SK-N-SH treated with all-trans-retinoic acid at 6 μM for 48 hours (cell line): ENCODE measurements at regions not wholly inside any gene's neighbourhood (a gene's known extent, or its start where the extent isn't known, plus 50 kb on each side); places are given as distances from the start of the nearest gene placed in this dataset.

Experiments used
- ATAC-seq: fragments of 200-7000 bp; cut with Tn5 transposase; 3 replicates; pipeline ENCODE4 v1.9.1; 2020; ENCODE audit warnings: mild to moderate bottlenecking, moderate library complexity
- ARNTL ChIP-seq: fragments of 450-650 bp; formaldehyde crosslinking; IDR thresholded peaks from 2 replicates; pipeline ENCODE4 v1.5.0; 2020; ENCODE audit warnings: low read depth, mild to moderate bottlenecking, moderate library complexity, borderline replicate concordance
- BACH2 ChIP-seq: fragments of 250-450 bp; sonication (Bioruptor Pico); IDR thresholded peaks from 2 replicates; pipeline ENCODE4 v1.9.0; 2021; ENCODE audit warnings: mild to moderate bottlenecking, borderline replicate concordance
- CSDC2 ChIP-seq: fragments of 250-450 bp; sonication (Bioruptor Pico); IDR thresholded peaks from 2 replicates; pipeline ENCODE4 v1.5.0; 2020; ENCODE audit warnings: mild to moderate bottlenecking, moderate library complexity
- CSRNP3 ChIP-seq: fragments of 250-450 bp; sonication (Bioruptor Pico); IDR thresholded peaks from 2 replicates; pipeline ENCODE4 v1.5.1; 2021; ENCODE audit warnings: mild to moderate bottlenecking, moderate library complexity
- ESRRG ChIP-seq: fragments of 250-450 bp; sonication (Bioruptor Pico); IDR thresholded peaks from 2 replicates; pipeline ENCODE4 v1.6.1; 2021; ENCODE audit warnings: mild to moderate bottlenecking
- OSR1 ChIP-seq: fragments of 250-450 bp; sonication (Bioruptor Pico); IDR thresholded peaks from 2 replicates; pipeline ENCODE4 v1.8.0; 2022; ENCODE audit warnings: moderate library complexity, mild to moderate bottlenecking, inconsistent platforms
- PPARA ChIP-seq: fragments of 250-450 bp; sonication (Bioruptor Pico); IDR thresholded peaks from 2 replicates; pipeline ENCODE4 v1.5.0; 2020; ENCODE audit warnings: mild to moderate bottlenecking, borderline replicate concordance
- RARB ChIP-seq: fragments of 250-450 bp; sonication (Bioruptor Pico); IDR thresholded peaks from 2 replicates; pipeline ENCODE4 v1.8.0; 2021; ENCODE audit warnings: mild to moderate bottlenecking, moderate library complexity
- SNAI2 ChIP-seq: fragments of 250-450 bp; sonication (Bioruptor Pico); IDR thresholded peaks from 2 replicates; pipeline ENCODE4 v1.5.0; 2020; ENCODE audit warnings: mild to moderate bottlenecking, moderate library complexity
- TCF4 ChIP-seq: fragments of 250-450 bp; sonication (Bioruptor Pico); IDR thresholded peaks from 2 replicates; pipeline ENCODE4 v1.8.0; 2021; ENCODE audit warnings: mild to moderate bottlenecking, moderate library complexity, borderline replicate concordance
- TOX ChIP-seq: fragments of 250-450 bp; sonication (Bioruptor Pico); IDR thresholded peaks from 2 replicates; pipeline ENCODE4 v1.8.0; 2021; ENCODE audit warnings: mild to moderate bottlenecking, moderate library complexity, borderline replicate concordance
- TSHZ2 ChIP-seq: fragments of 250-450 bp; sonication (Bioruptor Pico); IDR thresholded peaks from 2 replicates; pipeline ENCODE4 v1.5.0; 2020; ENCODE audit warnings: mild to moderate bottlenecking, moderate library complexity
- ZC3H10 ChIP-seq: fragments of 250-450 bp; sonication (Bioruptor Pico); IDR thresholded peaks from 2 replicates; pipeline ENCODE4 v1.5.1; 2021; ENCODE audit warnings: mild to moderate bottlenecking, moderate library complexity
- ZFP30 ChIP-seq: fragments of 450-650 bp; formaldehyde crosslinking; IDR thresholded peaks from 2 replicates; pipeline ENCODE4 v1.5.0; 2022; ENCODE audit warnings: mild to moderate bottlenecking, moderate library complexity
- ZNF565 ChIP-seq: fragments of 450-650 bp; formaldehyde crosslinking; conservative IDR thresholded peaks from 2 replicates; pipeline ENCODE4 v1.5.0; 2020; ENCODE audit warnings: low read depth, mild to moderate bottlenecking, moderate library complexity
- ZNF8 ChIP-seq: fragments of 450-650 bp; formaldehyde crosslinking; IDR thresholded peaks from 2 replicates; pipeline ENCODE4 v1.5.0; 2020; ENCODE audit warnings: mild to moderate bottlenecking, moderate library complexity
- TF ChIP-seq, protein P1 (sequence below): fragments of 250-450 bp; sonication (Bioruptor Pico); IDR thresholded peaks from 2 replicates; pipeline ENCODE4 v1.5.1; 2020; ENCODE audit warnings: low read depth, mild to moderate bottlenecking, moderate library complexity
- TF ChIP-seq, protein P2 (sequence below): fragments of 250-450 bp; sonication (Bioruptor Pico); IDR thresholded peaks from 2 replicates; pipeline ENCODE4 v1.8.0; 2021; ENCODE audit warnings: low read depth, mild to moderate bottlenecking, moderate library complexity, borderline replicate concordance
- TF ChIP-seq, protein P3 (sequence below): fragments of 250-450 bp; sonication (Bioruptor Pico); IDR thresholded peaks from 2 replicates; pipeline ENCODE4 v1.8.0; 2020; ENCODE audit warnings: mild to moderate bottlenecking, moderate library complexity, borderline replicate concordance

- no peak for ATAC-seq
- TF ChIP-seq OSR1 (CRISPR knock-in tag) = no peak
- TF ChIP-seq RARB (CRISPR knock-in tag) = no peak
- TF ChIP-seq TOX (CRISPR knock-in tag) = no peak
- TF ChIP-seq ZC3H10 (CRISPR knock-in tag) = no peak
These were observed 141.7 kb downstream of the GPAT3 start for GRCh38 chr4:83677656-83678055.

DNA sequence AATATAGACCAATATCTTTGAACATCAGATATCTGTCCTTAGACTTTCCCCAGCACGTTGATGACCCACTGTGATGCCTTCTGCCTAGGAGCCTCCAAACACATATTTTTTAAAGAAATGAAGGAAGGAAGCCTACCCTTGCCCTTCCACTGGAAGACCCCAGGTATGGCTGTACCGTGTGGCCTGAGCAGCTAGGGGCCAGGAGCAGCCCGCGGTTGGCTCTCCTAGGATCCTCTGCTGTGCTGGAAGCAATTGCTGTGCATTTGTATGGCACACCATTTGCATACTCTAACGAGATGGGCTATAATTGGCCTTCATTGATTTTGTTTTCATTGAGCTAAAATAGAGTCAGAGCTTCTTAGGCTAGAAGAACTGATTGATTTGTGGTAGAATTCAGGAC lies 128.8 kb downstream of the GPAT3 start:
- ATAC-seq = no peak

GRCh38 chr4:83664071-83664470 lies 128.2 kb downstream of the GPAT3 start:
- TF ChIP-seq CSDC2 (CRISPR knock-in tag) (no peak), SNAI2 (CRISPR knock-in tag) (no peak), BACH2 (CRISPR knock-in tag) (no peak), ZFP30 (no peak), ARNTL (CRISPR knock-in tag) (no peak), ZNF565 (CRISPR knock-in tag) (no peak), PPARA (CRISPR knock-in tag) (no peak)

More for the DNA sequence above, 128.8 kb downstream of the GPAT3 start:
- TF ChIP-seq CSDC2 (CRISPR knock-in tag) = no peak
- TF ChIP-seq, protein P1, sequence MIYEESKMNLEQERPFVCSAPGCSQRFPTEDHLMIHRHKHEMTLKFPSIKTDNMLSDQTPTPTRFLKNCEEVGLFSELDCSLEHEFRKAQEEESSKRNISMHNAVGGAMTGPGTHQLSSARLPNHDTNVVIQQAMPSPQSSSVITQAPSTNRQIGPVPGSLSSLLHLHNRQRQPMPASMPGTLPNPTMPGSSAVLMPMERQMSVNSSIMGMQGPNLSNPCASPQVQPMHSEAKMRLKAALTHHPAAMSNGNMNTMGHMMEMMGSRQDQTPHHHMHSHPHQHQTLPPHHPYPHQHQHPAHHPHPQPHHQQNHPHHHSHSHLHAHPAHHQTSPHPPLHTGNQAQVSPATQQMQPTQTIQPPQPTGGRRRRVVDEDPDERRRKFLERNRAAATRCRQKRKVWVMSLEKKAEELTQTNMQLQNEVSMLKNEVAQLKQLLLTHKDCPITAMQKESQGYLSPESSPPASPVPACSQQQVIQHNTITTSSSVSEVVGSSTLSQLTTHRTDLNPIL (CRISPR knock-in tag) = no peak
- no peak for TF ChIP-seq BACH2 (CRISPR knock-in tag)
- TF ChIP-seq ZNF565 (CRISPR knock-in tag) = no peak
- TF ChIP-seq CSRNP3 (CRISPR knock-in tag) = no peak
- no peak for TF ChIP-seq ZNF8 (CRISPR knock-in tag)
- TF ChIP-seq ARNTL (CRISPR knock-in tag) = no peak
- TF ChIP-seq TOX (CRISPR knock-in tag) = no peak
- no peak for TF ChIP-seq PPARA (CRISPR knock-in tag)
- TF ChIP-seq, all 23 proteins: peak for 0

GRCh38 chr4:83662204-83662603 lies 126.3 kb downstream of the GPAT3 start:
- TF ChIP-seq TOX (CRISPR knock-in tag) (no peak), ESRRG (CRISPR knock-in tag) (no peak), TCF4 (CRISPR knock-in tag) (no peak), TSHZ2 (CRISPR knock-in tag) (no peak), ZNF565 (CRISPR knock-in tag) (no peak), ZNF8 (CRISPR knock-in tag) (no peak), RARB (CRISPR knock-in tag) (no peak), OSR1 (CRISPR knock-in tag) (no peak), PPARA (CRISPR knock-in tag) (no peak)
- TF ChIP-seq, protein P2, sequence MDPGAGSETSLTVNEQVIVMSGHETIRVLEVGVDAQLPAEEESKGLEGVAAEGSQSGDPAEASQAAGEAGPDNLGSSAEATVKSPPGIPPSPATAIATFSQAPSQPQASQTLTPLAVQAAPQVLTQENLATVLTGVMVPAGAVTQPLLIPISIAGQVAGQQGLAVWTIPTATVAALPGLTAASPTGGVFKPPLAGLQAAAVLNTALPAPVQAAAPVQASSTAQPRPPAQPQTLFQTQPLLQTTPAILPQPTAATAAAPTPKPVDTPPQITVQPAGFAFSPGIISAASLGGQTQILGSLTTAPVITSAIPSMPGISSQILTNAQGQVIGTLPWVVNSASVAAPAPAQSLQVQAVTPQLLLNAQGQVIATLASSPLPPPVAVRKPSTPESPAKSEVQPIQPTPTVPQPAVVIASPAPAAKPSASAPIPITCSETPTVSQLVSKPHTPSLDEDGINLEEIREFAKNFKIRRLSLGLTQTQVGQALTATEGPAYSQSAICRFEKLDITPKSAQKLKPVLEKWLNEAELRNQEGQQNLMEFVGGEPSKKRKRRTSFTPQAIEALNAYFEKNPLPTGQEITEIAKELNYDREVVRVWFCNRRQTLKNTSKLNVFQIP = no peak
- TF ChIP-seq, protein P3, sequence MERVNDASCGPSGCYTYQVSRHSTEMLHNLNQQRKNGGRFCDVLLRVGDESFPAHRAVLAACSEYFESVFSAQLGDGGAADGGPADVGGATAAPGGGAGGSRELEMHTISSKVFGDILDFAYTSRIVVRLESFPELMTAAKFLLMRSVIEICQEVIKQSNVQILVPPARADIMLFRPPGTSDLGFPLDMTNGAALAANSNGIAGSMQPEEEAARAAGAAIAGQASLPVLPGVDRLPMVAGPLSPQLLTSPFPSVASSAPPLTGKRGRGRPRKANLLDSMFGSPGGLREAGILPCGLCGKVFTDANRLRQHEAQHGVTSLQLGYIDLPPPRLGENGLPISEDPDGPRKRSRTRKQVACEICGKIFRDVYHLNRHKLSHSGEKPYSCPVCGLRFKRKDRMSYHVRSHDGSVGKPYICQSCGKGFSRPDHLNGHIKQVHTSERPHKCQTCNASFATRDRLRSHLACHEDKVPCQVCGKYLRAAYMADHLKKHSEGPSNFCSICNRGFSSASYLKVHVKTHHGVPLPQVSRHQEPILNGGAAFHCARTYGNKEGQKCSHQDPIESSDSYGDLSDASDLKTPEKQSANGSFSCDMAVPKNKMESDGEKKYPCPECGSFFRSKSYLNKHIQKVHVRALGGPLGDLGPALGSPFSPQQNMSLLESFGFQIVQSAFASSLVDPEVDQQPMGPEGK (CRISPR knock-in tag) = no peak
- TF ChIP-seq, protein P1 (CRISPR knock-in tag) = no peak
- TF ChIP-seq, all 23 proteins: peak for 0
- ATAC-seq = no peak

More at GRCh38 chr4:83664071-83664470, 128.2 kb downstream of the GPAT3 start:
- ATAC-seq = no peak
